MCF 10A (cell line): ENCODE measurements at regions not wholly inside any gene's neighbourhood (a gene's known extent, or its start where the extent isn't known, plus 50 kb on each side); places are given as distances from the start of the nearest gene placed in this dataset.

Experiments used
- BruUV-seq: library from RNA; stranded (reverse); fragments of 400-500 nt; replicated peaks from 2 replicates; lab custom pipeline; 2021; lab: Mats Ljungman, UMichigan
- CTCF ChIA-PET: fragments of 300-600 bp; sonication (Branson Sonifier 250); formaldehyde crosslinking; extraction: SDS; loops from one replicate; lab custom pipeline; 2021; ENCODE audit warnings: antibody characterized with exemption, inconsistent platforms; lab: Yijun Ruan, JAX
- POLR2A ChIA-PET: fragments of 300-600, 350-650 bp; sonication (Branson Sonifier 250); formaldehyde crosslinking; extraction: SDS; loops from one replicate; lab custom pipeline; 2020; ENCODE audit warnings: antibody characterized with exemption, inconsistent platforms; lab: Yijun Ruan, JAX
- DNase-seq: peaks from one replicate; pipeline ENCODE4 v3.0.0-alpha.2; 2018; ENCODE audit not compliant: unreplicated experiment
- H3K27ac Mint-ChIP-seq: one replicate; pipeline ENCODE4 v1.8.0; 2022; ENCODE audit warnings: mild to moderate bottlenecking, low read depth, mixed read lengths; ENCODE audit not compliant: unreplicated experiment
- H3K27me3 Mint-ChIP-seq: one replicate; pipeline ENCODE4 v1.8.0; 2022; ENCODE audit warnings: mixed read lengths; ENCODE audit not compliant: insufficient read depth, unreplicated experiment
- H3K36me3 Mint-ChIP-seq: one replicate; pipeline ENCODE4 v1.8.0; 2022; ENCODE audit warnings: mild to moderate bottlenecking, moderate library complexity, mixed read lengths; ENCODE audit not compliant: insufficient read depth, unreplicated experiment
- H3K4me1 Mint-ChIP-seq: one replicate; pipeline ENCODE4 v1.8.0; 2022; ENCODE audit warnings: mixed read lengths; ENCODE audit not compliant: insufficient read depth, unreplicated experiment
- H3K4me3 Mint-ChIP-seq: one replicate; pipeline ENCODE4 v1.8.0; 2022; ENCODE audit warnings: mild to moderate bottlenecking, moderate library complexity, mixed read lengths; ENCODE audit not compliant: unreplicated experiment
- H3K9me3 Mint-ChIP-seq: one replicate; pipeline ENCODE4 v1.8.0; 2022; ENCODE audit warnings: mixed read lengths; ENCODE audit not compliant: unreplicated experiment
- CTCF ChIP-seq: fragments of 200-600 bp; IDR thresholded peaks from one replicate; pipeline ENCODE4 v1.8.0; 2022; ENCODE audit warnings: antibody characterized with exemption, mild to moderate bottlenecking; ENCODE audit not compliant: unreplicated experiment
- intact Hi-C: fragments of 100-400 bp; cut with micrococcal nuclease; formaldehyde crosslinking; loops from 2 replicates; pipeline ENCODE4 v1.14.1; 2022

- H3K27me3 Mint-ChIP-seq = no peaks in the 10 kb centered on the region
- intact Hi-C loops = no loop called here
- BruUV-seq = no TSS peak
- peaks cover 17% of the 10 kb centered on the region for H3K9me3 Mint-ChIP-seq
- DNase-seq = no peak
- POLR2A ChIA-PET = interaction anchor here (0.9 kb wide), 1 partner anchor 9 kb away, joined by 4 read pairs; no protein-coding TSS in a partner anchor
- CTCF ChIA-PET = no interaction called here
- H3K4me3 Mint-ChIP-seq = no peak overlapping the region
- no peaks in the 10 kb centered on the region for H3K4me1 Mint-ChIP-seq
- H3K27ac Mint-ChIP-seq = no peak overlapping the region
- TF ChIP-seq CTCF = no peak
- H3K36me3 Mint-ChIP-seq = no peaks in the 10 kb centered on the region
These were observed 506.0 kb upstream of the ZNF462 start for GRCh38 chr9:106356924-106357323.

GRCh38 chr9:106358331-106358730, 504.6 kb upstream of the ZNF462 start:
- DNase-seq = no peak
- ChIA-PET POLR2A (no interaction called here), CTCF (no interaction called here)
- Mint-ChIP-seq H3K9me3 (peaks cover 17% of the 10 kb centered on the region), H3K36me3 (no peaks in the 10 kb centered on the region), H3K4me1 (no peaks in the 10 kb centered on the region), H3K4me3 (no peak overlapping the region), H3K27ac (no peak overlapping the region), H3K27me3 (no peaks in the 10 kb centered on the region)
- no peak for TF ChIP-seq CTCF
- no TSS peak for BruUV-seq
- intact Hi-C loops = no loop called here

GRCh38 chr9:106376689-106377088, 486.3 kb upstream of the ZNF462 start:
- no peaks in the 10 kb centered on the region for H3K27me3 Mint-ChIP-seq
- ChIA-PET CTCF (no interaction called here), POLR2A (no interaction called here)
- H3K4me3 Mint-ChIP-seq = no peak overlapping the region
- H3K27ac Mint-ChIP-seq = no peak overlapping the region
- no TSS peak for BruUV-seq
- peaks cover 2% of the 10 kb centered on the region for H3K9me3 Mint-ChIP-seq
- no peaks in the 10 kb centered on the region for H3K4me1 Mint-ChIP-seq
- intact Hi-C loops = no loop called here
- peak; percentile 8 for DNase-seq
- no peak for TF ChIP-seq CTCF
- no peaks in the 10 kb centered on the region for H3K36me3 Mint-ChIP-seq

GRCh38 chr9:106383072-106383471, 479.9 kb upstream of the ZNF462 start:
- no peak for DNase-seq
- Mint-ChIP-seq H3K27me3 (peaks cover 14% of the 10 kb centered on the region), H3K36me3 (no peaks in the 10 kb centered on the region), H3K4me3 (no peak overlapping the region), H3K4me1 (no peaks in the 10 kb centered on the region), H3K27ac (no peak overlapping the region), H3K9me3 (peaks cover 6% of the 10 kb centered on the region)
- intact Hi-C loops = no loop called here
- ChIA-PET CTCF (interaction anchor here (0.6 kb wide), 1 partner anchor 667 kb away, joined by 3 read pairs; no protein-coding TSS in a partner anchor), POLR2A (interaction anchor here (0.7 kb wide), 1 partner anchor 143 kb away, joined by 4 read pairs; no protein-coding TSS in a partner anchor)
- no peak for TF ChIP-seq CTCF
- BruUV-seq = no TSS peak
